GM23338 (cell line): ENCODE measurements at regions not wholly inside any gene's neighbourhood (a gene's known extent, or its start where the extent isn't known, plus 50 kb on each side); places are given as distances from the start of the nearest gene placed in this dataset.

Source experiments
- CREB1 ChIP-seq: fragments of 250-450 bp; sonication (Bioruptor Pico); IDR thresholded peaks from 2 replicates; pipeline ENCODE4 v1.5.0; 2020; ENCODE audit warnings: low read depth, mild to moderate bottlenecking, moderate library complexity
- CTCF ChIP-seq, 2 experiments: fragments of 200-600 bp in 1 of 2; sonication (generic) in 1 of 2; conservative IDR thresholded peaks; 2 replicates each; pipeline versions ENCODE4 v1.5.1 to v1.6.1; 2016 to 2017; ENCODE audit warnings: antibody characterized with exemption in 2 of 2, low read depth in 2 of 2, mild to moderate bottlenecking in 2 of 2, moderate library complexity in 1 of 2
- ETS1 ChIP-seq: IDR thresholded peaks from 2 replicates; pipeline ENCODE4 v1.6.1; 2016; ENCODE audit warnings: antibody characterized with exemption
- EZH2 ChIP-seq: fragments of 200-600 bp; sonication (generic); IDR thresholded peaks from one replicate; pipeline ENCODE4 v1.8.0; 2017; ENCODE audit warnings: antibody characterized with exemption, mild to moderate bottlenecking, low read depth; ENCODE audit not compliant: unreplicated experiment
- EZH2phosphoT487 ChIP-seq: fragments of 200-600 bp; sonication (generic); IDR thresholded peaks from one replicate; pipeline ENCODE4 v1.8.1; 2018; ENCODE audit warnings: antibody characterized with exemption; ENCODE audit not compliant: unreplicated experiment
- JUNB ChIP-seq: IDR thresholded peaks from one replicate; pipeline ENCODE4 v1.6.1; 2016; ENCODE audit warnings: antibody characterized with exemption; ENCODE audit not compliant: unreplicated experiment
- NANOG ChIP-seq: IDR thresholded peaks from 2 replicates; pipeline ENCODE4 v1.6.1; 2016; ENCODE audit warnings: antibody characterized with exemption, borderline replicate concordance
- POLR2AphosphoS5 ChIP-seq: IDR thresholded peaks from 2 replicates; pipeline ENCODE4 v1.6.1; 2016; ENCODE audit warnings: antibody characterized with exemption, low read depth
- REST ChIP-seq: IDR thresholded peaks from one replicate; pipeline ENCODE4 v1.6.1; 2018; ENCODE audit warnings: antibody characterized with exemption; ENCODE audit not compliant: unreplicated experiment
- ZNF114 ChIP-seq: fragments of 250-450 bp; sonication (Bioruptor Pico); IDR thresholded peaks from 2 replicates; pipeline ENCODE4 v1.5.0; 2020; ENCODE audit warnings: mild to moderate bottlenecking, moderate library complexity
- ZNF331 ChIP-seq: fragments of 250-450 bp; sonication (Bioruptor Pico); IDR thresholded peaks from 2 replicates; pipeline ENCODE4 v1.5.0; 2020; ENCODE audit warnings: low read depth, mild to moderate bottlenecking, moderate library complexity
- ZNF462 ChIP-seq: fragments of 250-450 bp; sonication (Bioruptor Pico); IDR thresholded peaks from 2 replicates; pipeline ENCODE4 v1.5.0; 2020; ENCODE audit warnings: mild to moderate bottlenecking, moderate library complexity

GRCh38 chr2:4585057-4585635 is 881.8 kb downstream of the DCDC2C start:
- TF ChIP-seq CTCF (conservative IDR thresholded peaks at IDR 0.05; ENCODE audit: low read depth in 2 of 2) = no peak
- no peak for TF ChIP-seq POLR2AphosphoS5
- TF ChIP-seq EZH2 = no peak
- TF ChIP-seq CREB1 (CRISPR knock-in tag) = no peak
- no peak for TF ChIP-seq EZH2phosphoT487
- no peak for TF ChIP-seq REST
- TF ChIP-seq ZNF331 (CRISPR knock-in tag) = no peak
- TF ChIP-seq ZNF114 (CRISPR knock-in tag) = no peak
- TF ChIP-seq JUNB = no peak
- TF ChIP-seq ETS1 = no peak
- no peak for TF ChIP-seq NANOG
- TF ChIP-seq ZNF462 = no peak
